ENCODE measurements at regions not wholly inside any gene's neighbourhood (a gene's known extent, or its start where the extent isn't known, plus 50 kb on each side); places are given as distances from the start of the nearest gene placed in this dataset.

GRCh38 chr7:53661645-53662217 is 626.3 kb downstream of the POM121L12 start:
- ChIA-PET SMC1A (ENCODE audit: uncharacterized antibody, unreplicated experiment) (no interaction called here), POLR2A (no interaction called here), RAD21 (ENCODE audit: unreplicated experiment) (no interaction called here), CTCF (no interaction called here)
- Histone ChIP-seq H2AFZ (ENCODE audit: control insufficient read depth, low read depth, low read length) (no peak overlapping the region), H4K20me1 (ENCODE audit: control insufficient read depth, insufficient read depth) (no peaks in the 10 kb centered on the region), H3K9ac (ENCODE audit: control insufficient read depth, insufficient read depth, low read length) (no peak overlapping the region), H3K36me3 (ENCODE audit: control insufficient read depth in 2 of 2, insufficient read depth in 2 of 2, low read length in 1 of 2) (no peaks in the 10 kb centered on the region), H3K9me3 (replicated peaks; ENCODE audit: control insufficient read depth, insufficient read depth, low read length) (no peaks in the 10 kb centered on the region), H3K79me2 (ENCODE audit: control insufficient read depth, insufficient read depth, low read length) (no peaks in the 10 kb centered on the region), H3K4me1 (ENCODE audit: control insufficient read depth, insufficient read depth, low read length) (no peaks in the 10 kb centered on the region), H3K27me3 (replicated peaks in 1 of 2; ENCODE audit: control insufficient read depth in 2 of 2, insufficient read depth in 2 of 2, low read length in 1 of 2) (no peaks in the 10 kb centered on the region), H3K27ac (ENCODE audit: control insufficient read depth, insufficient read depth) (no peak overlapping the region), H3K4me3 (no peak overlapping the region), H3K4me2 (ENCODE audit: control insufficient read depth, insufficient read depth) (no peak overlapping the region)
- no TSS peak for BruUV-seq (replicated peaks)
- FAIRE-seq: no peak
- no peak for DNase-seq (ENCODE audit: low read depth, low spot score)
- ATAC-seq: no peak
- intact Hi-C loops (cut with micrococcal nuclease; ENCODE audit: unreplicated experiment) (no loop called here), in situ Hi-C loops (cut with MboI) (no loop called here)
- 51% methylated on average over 4 of the region's 4 CpGs for WGBS (ENCODE audit: insufficient coverage, insufficient replicate concordance, low lambda C conversion rate, missing lambda C conversion rate)
- TF ChIP-seq NR2F1 (conservative IDR thresholded peaks at IDR 0.05) (no peak), MEF2A (IDR thresholded peaks at IDR 0.05; ENCODE audit: insufficient read depth, low read depth, low read length) (no peak), TBL1XR1 (IDR thresholded peaks at IDR 0.05; ENCODE audit: low read depth, low read length) (no peak), NFYB (IDR thresholded peaks at IDR 0.05; ENCODE audit: insufficient read depth, low read depth, low read length) (no peak), ZBTB11 (CRISPR knock-in tag; IDR thresholded peaks at IDR 0.05) (no peak), RCOR1 (conservative IDR thresholded peaks at IDR 0.05; ENCODE audit: low read depth, low read length) (no peak), PRDM15 (CRISPR knock-in tag; IDR thresholded peaks at IDR 0.05) (no peak), FOXK2 (IDR thresholded peaks at IDR 0.05) (no peak)
- TF ChIP-seq, protein P1, sequence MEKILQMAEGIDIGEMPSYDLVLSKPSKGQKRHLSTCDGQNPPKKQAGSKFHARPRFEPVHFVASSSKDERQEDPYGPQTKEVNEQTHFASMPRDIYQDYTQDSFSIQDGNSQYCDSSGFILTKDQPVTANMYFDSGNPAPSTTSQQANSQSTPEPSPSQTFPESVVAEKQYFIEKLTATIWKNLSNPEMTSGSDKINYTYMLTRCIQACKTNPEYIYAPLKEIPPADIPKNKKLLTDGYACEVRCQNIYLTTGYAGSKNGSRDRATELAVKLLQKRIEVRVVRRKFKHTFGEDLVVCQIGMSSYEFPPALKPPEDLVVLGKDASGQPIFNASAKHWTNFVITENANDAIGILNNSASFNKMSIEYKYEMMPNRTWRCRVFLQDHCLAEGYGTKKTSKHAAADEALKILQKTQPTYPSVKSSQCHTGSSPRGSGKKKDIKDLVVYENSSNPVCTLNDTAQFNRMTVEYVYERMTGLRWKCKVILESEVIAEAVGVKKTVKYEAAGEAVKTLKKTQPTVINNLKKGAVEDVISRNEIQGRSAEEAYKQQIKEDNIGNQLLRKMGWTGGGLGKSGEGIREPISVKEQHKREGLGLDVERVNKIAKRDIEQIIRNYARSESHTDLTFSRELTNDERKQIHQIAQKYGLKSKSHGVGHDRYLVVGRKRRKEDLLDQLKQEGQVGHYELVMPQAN (conservative IDR thresholded peaks at IDR 0.05): no peak
- TF ChIP-seq, protein P2, sequence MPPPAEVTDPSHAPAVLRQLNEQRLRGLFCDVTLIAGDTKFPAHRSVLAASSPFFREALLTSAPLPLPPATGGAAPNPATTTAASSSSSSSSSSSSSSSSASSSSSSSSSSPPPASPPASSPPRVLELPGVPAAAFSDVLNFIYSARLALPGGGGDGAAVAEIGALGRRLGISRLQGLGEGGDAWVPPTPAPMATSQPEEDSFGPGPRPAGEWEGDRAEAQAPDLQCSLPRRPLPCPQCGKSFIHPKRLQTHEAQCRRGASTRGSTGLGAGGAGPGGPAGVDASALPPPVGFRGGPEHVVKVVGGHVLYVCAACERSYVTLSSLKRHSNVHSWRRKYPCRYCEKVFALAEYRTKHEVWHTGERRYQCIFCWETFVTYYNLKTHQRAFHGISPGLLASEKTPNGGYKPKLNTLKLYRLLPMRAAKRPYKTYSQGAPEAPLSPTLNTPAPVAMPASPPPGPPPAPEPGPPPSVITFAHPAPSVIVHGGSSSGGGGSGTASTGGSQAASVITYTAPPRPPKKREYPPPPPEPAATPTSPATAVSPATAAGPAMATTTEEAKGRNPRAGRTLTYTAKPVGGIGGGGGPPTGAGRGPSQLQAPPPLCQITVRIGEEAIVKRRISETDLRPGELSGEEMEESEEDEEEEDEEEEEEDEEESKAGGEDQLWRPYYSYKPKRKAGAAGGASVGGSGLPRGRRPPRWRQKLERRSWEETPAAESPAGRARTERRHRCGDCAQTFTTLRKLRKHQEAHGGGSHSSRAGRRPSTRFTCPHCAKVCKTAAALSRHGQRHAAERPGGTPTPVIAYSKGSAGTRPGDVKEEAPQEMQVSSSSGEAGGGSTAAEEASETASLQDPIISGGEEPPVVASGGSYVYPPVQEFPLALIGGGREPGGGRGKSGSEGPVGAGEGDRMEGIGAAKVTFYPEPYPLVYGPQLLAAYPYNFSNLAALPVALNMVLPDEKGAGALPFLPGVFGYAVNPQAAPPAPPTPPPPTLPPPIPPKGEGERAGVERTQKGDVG (CRISPR knock-in tag; IDR thresholded peaks at IDR 0.05): no peak

All from GM12878 (cell line).